HepG2 (cell line): ENCODE measurements at regions not wholly inside any gene's neighbourhood (a gene's known extent, or its start where the extent isn't known, plus 50 kb on each side); places are given as distances from the start of the nearest gene placed in this dataset.

ENCODE experiments used
- ATRX ChIP-seq: sonication (generic); formaldehyde crosslinking; IDR thresholded peaks from 2 replicates; pipeline ENCODE4 v1.4.0; 2020; ENCODE audit warnings: missing genetic modification reagents, borderline replicate concordance
- BHLHE40 ChIP-seq: IDR thresholded peaks from 2 replicates; pipeline ENCODE4 v1.6.1; 2011; ENCODE audit warnings: low read length, improper control_type of control experiment
- NCOR1 ChIP-seq: fragments of 200-600 bp; sonication (generic); IDR thresholded peaks from 2 replicates; pipeline ENCODE4 v1.7.0; 2017; ENCODE audit warnings: antibody characterized with exemption, low read length, borderline replicate concordance
- PHF21A ChIP-seq: sonication (generic); formaldehyde crosslinking; IDR thresholded peaks from 2 replicates; pipeline ENCODE4 v1.5.0; 2020; ENCODE audit warnings: mild to moderate bottlenecking, missing genetic modification reagents
- POLR2A ChIP-seq, 2 experiments: IDR thresholded peaks; 2 replicates each; pipeline ENCODE4 v1.6.1; 2011; ENCODE audit warnings: low read depth in 2 of 2, low read length in 2 of 2, mild to moderate bottlenecking in 1 of 2, moderate library complexity in 1 of 2; ENCODE audit not compliant: insufficient read depth in 1 of 2
- TBX2 ChIP-seq: sonication (generic); formaldehyde crosslinking; IDR thresholded peaks from 2 replicates; pipeline ENCODE4 v1.5.0; 2020; ENCODE audit warnings: missing genetic modification reagents, mild to moderate bottlenecking, borderline replicate concordance
- ZMYM4 ChIP-seq: sonication (generic); formaldehyde crosslinking; IDR thresholded peaks from 2 replicates; pipeline ENCODE4 v1.8.1; 2023; ENCODE audit warnings: mild to moderate bottlenecking, missing genetic modification reagents
- ZNF792 ChIP-seq: IDR thresholded peaks from 2 replicates; pipeline ENCODE4 v1.6.1; 2016
- ZSCAN29 ChIP-seq: sonication (generic); formaldehyde crosslinking; conservative IDR thresholded peaks from 2 replicates; pipeline ENCODE4 v1.4.0; 2020; ENCODE audit warnings: mild to moderate bottlenecking, missing genetic modification reagents
- TF ChIP-seq, protein P1 (sequence below): sonication (generic); formaldehyde crosslinking; IDR thresholded peaks from 2 replicates; pipeline ENCODE4 v1.4.0; 2020; ENCODE audit warnings: mild to moderate bottlenecking, missing genetic modification reagents
- TF ChIP-seq, protein P2 (sequence below): sonication (generic); formaldehyde crosslinking; IDR thresholded peaks from 2 replicates; pipeline ENCODE4 v1.4.0; 2020; ENCODE audit warnings: missing genetic modification reagents
- TF ChIP-seq, protein P3 (sequence below): sonication (generic); formaldehyde crosslinking; conservative IDR thresholded peaks from 2 replicates; pipeline ENCODE4 v1.8.0; 2022; ENCODE audit warnings: missing genetic modification reagents
- TF ChIP-seq, protein P4 (sequence below): sonication (generic); formaldehyde crosslinking; IDR thresholded peaks from 2 replicates; pipeline ENCODE4 v1.4.0; 2020; ENCODE audit warnings: mild to moderate bottlenecking, missing genetic modification reagents
- TF ChIP-seq, protein P5 (sequence below): sonication (generic); formaldehyde crosslinking; conservative IDR thresholded peaks from 2 replicates; pipeline ENCODE4 v1.5.0; 2020; ENCODE audit warnings: missing genetic modification reagents
- TF ChIP-seq, protein P6 (sequence below): sonication (generic); formaldehyde crosslinking; IDR thresholded peaks from 2 replicates; pipeline ENCODE4 v1.9.0; 2022; ENCODE audit warnings: missing genetic modification reagents, mild to moderate bottlenecking, borderline replicate concordance

DNA sequence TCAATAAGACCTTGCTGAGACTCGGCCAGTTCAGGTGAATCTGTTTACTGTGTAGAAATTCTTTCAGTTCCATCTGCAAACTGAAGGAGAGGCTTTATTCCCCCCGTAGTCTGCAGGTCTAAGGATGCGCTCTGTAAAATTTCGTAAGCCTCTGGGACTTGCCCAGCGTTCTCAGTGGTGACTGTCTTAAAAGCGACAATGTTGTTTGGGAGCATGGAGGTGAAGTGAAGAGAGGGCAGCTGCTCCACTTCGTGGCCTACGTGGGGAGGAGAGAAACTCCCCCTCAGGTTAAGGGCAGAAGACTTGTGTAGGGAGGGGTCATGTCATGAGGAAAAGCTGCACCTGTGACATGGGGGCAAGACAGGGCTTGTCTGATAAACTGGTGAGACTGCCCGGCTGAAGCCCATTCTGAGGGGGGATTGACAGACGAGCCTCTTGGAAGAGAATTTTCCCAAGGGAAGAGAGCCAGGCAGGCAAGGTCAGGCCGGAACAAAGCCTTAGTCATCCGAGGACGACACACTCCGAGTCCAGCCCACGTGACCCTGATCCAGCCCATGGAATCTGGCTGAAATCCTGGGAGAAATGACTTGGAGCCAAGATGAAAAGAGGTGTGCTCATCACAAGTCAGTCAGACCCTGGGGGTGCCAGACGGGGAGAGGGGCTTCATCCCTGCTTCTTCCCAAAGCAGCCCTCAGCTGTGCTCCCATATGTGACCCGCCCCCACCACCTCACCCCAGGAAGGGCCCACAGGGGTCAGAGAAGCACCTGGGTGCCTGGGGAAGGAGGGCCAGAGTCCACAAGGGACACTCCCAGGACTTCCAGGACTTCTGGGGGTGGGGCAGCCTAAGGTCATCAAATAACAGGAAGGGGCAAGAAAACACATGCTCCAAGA, 88.5 kb upstream of the SH3BP4 start (continued):
- TF ChIP-seq POLR2A (IDR thresholded peaks at IDR 0.05; ENCODE audit: insufficient read depth in 1 of 2, low read depth in 2 of 2, low read length in 2 of 2) (0 out of 4 replicates have a peak, but pooled peaks of 1 of the 2 experiments have one; percentile 23), ZSCAN29 (no peak; the same call in 1 of the 2 replicates), NCOR1 (no peak), BHLHE40 (peak; percentile 73), TBX2 (CRISPR knock-in tag) (peak; percentile 61; the same call in 1 of the 2 replicates), ZMYM4 (peak; percentile 83), PHF21A (CRISPR knock-in tag) (peak; percentile 83; the same call in 1 of the 2 replicates), ATRX (no peak), ZNF792 (CRISPR knock-in tag) (no peak)
- TF ChIP-seq, protein P1, sequence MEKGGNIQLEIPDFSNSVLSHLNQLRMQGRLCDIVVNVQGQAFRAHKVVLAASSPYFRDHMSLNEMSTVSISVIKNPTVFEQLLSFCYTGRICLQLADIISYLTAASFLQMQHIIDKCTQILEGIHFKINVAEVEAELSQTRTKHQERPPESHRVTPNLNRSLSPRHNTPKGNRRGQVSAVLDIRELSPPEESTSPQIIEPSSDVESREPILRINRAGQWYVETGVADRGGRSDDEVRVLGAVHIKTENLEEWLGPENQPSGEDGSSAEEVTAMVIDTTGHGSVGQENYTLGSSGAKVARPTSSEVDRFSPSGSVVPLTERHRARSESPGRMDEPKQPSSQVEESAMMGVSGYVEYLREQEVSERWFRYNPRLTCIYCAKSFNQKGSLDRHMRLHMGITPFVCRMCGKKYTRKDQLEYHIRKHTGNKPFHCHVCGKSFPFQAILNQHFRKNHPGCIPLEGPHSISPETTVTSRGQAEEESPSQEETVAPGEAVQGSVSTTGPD, result no peak
- TF ChIP-seq, protein P2, sequence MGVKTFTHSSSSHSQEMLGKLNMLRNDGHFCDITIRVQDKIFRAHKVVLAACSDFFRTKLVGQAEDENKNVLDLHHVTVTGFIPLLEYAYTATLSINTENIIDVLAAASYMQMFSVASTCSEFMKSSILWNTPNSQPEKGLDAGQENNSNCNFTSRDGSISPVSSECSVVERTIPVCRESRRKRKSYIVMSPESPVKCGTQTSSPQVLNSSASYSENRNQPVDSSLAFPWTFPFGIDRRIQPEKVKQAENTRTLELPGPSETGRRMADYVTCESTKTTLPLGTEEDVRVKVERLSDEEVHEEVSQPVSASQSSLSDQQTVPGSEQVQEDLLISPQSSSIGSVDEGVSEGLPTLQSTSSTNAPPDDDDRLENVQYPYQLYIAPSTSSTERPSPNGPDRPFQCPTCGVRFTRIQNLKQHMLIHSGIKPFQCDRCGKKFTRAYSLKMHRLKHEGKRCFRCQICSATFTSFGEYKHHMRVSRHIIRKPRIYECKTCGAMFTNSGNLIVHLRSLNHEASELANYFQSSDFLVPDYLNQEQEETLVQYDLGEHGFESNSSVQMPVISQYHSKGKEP, result no peak
- TF ChIP-seq, protein P3, sequence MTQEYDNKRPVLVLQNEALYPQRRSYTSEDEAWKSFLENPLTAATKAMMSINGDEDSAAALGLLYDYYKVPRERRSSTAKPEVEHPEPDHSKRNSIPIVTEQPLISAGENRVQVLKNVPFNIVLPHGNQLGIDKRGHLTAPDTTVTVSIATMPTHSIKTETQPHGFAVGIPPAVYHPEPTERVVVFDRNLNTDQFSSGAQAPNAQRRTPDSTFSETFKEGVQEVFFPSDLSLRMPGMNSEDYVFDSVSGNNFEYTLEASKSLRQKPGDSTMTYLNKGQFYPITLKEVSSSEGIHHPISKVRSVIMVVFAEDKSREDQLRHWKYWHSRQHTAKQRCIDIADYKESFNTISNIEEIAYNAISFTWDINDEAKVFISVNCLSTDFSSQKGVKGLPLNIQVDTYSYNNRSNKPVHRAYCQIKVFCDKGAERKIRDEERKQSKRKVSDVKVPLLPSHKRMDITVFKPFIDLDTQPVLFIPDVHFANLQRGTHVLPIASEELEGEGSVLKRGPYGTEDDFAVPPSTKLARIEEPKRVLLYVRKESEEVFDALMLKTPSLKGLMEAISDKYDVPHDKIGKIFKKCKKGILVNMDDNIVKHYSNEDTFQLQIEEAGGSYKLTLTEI (CRISPR knock-in tag), result no peak
- TF ChIP-seq, protein P4, sequence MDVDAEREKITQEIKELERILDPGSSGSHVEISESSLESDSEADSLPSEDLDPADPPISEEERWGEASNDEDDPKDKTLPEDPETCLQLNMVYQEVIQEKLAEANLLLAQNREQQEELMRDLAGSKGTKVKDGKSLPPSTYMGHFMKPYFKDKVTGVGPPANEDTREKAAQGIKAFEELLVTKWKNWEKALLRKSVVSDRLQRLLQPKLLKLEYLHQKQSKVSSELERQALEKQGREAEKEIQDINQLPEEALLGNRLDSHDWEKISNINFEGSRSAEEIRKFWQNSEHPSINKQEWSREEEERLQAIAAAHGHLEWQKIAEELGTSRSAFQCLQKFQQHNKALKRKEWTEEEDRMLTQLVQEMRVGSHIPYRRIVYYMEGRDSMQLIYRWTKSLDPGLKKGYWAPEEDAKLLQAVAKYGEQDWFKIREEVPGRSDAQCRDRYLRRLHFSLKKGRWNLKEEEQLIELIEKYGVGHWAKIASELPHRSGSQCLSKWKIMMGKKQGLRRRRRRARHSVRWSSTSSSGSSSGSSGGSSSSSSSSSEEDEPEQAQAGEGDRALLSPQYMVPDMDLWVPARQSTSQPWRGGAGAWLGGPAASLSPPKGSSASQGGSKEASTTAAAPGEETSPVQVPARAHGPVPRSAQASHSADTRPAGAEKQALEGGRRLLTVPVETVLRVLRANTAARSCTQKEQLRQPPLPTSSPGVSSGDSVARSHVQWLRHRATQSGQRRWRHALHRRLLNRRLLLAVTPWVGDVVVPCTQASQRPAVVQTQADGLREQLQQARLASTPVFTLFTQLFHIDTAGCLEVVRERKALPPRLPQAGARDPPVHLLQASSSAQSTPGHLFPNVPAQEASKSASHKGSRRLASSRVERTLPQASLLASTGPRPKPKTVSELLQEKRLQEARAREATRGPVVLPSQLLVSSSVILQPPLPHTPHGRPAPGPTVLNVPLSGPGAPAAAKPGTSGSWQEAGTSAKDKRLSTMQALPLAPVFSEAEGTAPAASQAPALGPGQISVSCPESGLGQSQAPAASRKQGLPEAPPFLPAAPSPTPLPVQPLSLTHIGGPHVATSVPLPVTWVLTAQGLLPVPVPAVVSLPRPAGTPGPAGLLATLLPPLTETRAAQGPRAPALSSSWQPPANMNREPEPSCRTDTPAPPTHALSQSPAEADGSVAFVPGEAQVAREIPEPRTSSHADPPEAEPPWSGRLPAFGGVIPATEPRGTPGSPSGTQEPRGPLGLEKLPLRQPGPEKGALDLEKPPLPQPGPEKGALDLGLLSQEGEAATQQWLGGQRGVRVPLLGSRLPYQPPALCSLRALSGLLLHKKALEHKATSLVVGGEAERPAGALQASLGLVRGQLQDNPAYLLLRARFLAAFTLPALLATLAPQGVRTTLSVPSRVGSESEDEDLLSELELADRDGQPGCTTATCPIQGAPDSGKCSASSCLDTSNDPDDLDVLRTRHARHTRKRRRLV, result no peak
- TF ChIP-seq, protein P5, sequence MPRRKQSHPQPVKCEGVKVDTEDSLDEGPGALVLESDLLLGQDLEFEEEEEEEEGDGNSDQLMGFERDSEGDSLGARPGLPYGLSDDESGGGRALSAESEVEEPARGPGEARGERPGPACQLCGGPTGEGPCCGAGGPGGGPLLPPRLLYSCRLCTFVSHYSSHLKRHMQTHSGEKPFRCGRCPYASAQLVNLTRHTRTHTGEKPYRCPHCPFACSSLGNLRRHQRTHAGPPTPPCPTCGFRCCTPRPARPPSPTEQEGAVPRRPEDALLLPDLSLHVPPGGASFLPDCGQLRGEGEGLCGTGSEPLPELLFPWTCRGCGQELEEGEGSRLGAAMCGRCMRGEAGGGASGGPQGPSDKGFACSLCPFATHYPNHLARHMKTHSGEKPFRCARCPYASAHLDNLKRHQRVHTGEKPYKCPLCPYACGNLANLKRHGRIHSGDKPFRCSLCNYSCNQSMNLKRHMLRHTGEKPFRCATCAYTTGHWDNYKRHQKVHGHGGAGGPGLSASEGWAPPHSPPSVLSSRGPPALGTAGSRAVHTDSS (CRISPR knock-in tag), result no peak
- TF ChIP-seq, protein P6, sequence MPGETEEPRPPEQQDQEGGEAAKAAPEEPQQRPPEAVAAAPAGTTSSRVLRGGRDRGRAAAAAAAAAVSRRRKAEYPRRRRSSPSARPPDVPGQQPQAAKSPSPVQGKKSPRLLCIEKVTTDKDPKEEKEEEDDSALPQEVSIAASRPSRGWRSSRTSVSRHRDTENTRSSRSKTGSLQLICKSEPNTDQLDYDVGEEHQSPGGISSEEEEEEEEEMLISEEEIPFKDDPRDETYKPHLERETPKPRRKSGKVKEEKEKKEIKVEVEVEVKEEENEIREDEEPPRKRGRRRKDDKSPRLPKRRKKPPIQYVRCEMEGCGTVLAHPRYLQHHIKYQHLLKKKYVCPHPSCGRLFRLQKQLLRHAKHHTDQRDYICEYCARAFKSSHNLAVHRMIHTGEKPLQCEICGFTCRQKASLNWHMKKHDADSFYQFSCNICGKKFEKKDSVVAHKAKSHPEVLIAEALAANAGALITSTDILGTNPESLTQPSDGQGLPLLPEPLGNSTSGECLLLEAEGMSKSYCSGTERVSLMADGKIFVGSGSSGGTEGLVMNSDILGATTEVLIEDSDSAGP, result peak; percentile 73; the same call in 1 of the 2 replicates
